GM23338 (cell line): ENCODE measurements at regions not wholly inside any gene's neighbourhood (a gene's known extent, or its start where the extent isn't known, plus 50 kb on each side); places are given as distances from the start of the nearest gene placed in this dataset.

ENCODE experiments used
- CREB1 ChIP-seq: fragments of 250-450 bp; sonication (Bioruptor Pico); IDR thresholded peaks from 2 replicates; pipeline ENCODE4 v1.5.0; 2020; ENCODE audit warnings: low read depth, mild to moderate bottlenecking, moderate library complexity
- CTCF ChIP-seq, 2 experiments: fragments of 200-600 bp in 1 of 2; sonication (generic) in 1 of 2; conservative IDR thresholded peaks; 2 replicates each; pipeline versions ENCODE4 v1.5.1 to v1.6.1; 2016 to 2017; ENCODE audit warnings: antibody characterized with exemption in 2 of 2, low read depth in 2 of 2, mild to moderate bottlenecking in 2 of 2, moderate library complexity in 1 of 2
- ETS1 ChIP-seq: IDR thresholded peaks from 2 replicates; pipeline ENCODE4 v1.6.1; 2016; ENCODE audit warnings: antibody characterized with exemption
- EZH2 ChIP-seq: fragments of 200-600 bp; sonication (generic); IDR thresholded peaks from one replicate; pipeline ENCODE4 v1.8.0; 2017; ENCODE audit warnings: antibody characterized with exemption, mild to moderate bottlenecking, low read depth; ENCODE audit not compliant: unreplicated experiment
- EZH2phosphoT487 ChIP-seq: fragments of 200-600 bp; sonication (generic); IDR thresholded peaks from one replicate; pipeline ENCODE4 v1.8.1; 2018; ENCODE audit warnings: antibody characterized with exemption; ENCODE audit not compliant: unreplicated experiment
- JUNB ChIP-seq: IDR thresholded peaks from one replicate; pipeline ENCODE4 v1.6.1; 2016; ENCODE audit warnings: antibody characterized with exemption; ENCODE audit not compliant: unreplicated experiment
- POLR2AphosphoS5 ChIP-seq: IDR thresholded peaks from 2 replicates; pipeline ENCODE4 v1.6.1; 2016; ENCODE audit warnings: antibody characterized with exemption, low read depth
- REST ChIP-seq: IDR thresholded peaks from one replicate; pipeline ENCODE4 v1.6.1; 2018; ENCODE audit warnings: antibody characterized with exemption; ENCODE audit not compliant: unreplicated experiment
- STAT1 ChIP-seq: IDR thresholded peaks from one replicate; pipeline ENCODE4 v1.6.1; 2016; ENCODE audit warnings: antibody characterized with exemption; ENCODE audit not compliant: unreplicated experiment

- TF ChIP-seq POLR2AphosphoS5 (no peak), EZH2 (no peak), EZH2phosphoT487 (no peak), CTCF (conservative IDR thresholded peaks at IDR 0.05; ENCODE audit: low read depth in 2 of 2) (no peak), REST (no peak), JUNB (no peak), ETS1 (no peak), CREB1 (no peak), STAT1 (no peak)
These were observed 165.7 kb downstream of the NSG2 start for GRCh38 chr5:174211277-174211626.
